HG03103 (cell line): ENCODE measurements at regions not wholly inside any gene's neighbourhood (a gene's known extent, or its start where the extent isn't known, plus 50 kb on each side); places are given as distances from the start of the nearest gene placed in this dataset.

Experiments used
- ATAC-seq: cut with Tn5 transposase; IDR thresholded peaks from one replicate; pipeline ENCODE4 v1.9.1; 2021; ENCODE audit warnings: low read depth; ENCODE audit not compliant: unreplicated experiment

DNA sequence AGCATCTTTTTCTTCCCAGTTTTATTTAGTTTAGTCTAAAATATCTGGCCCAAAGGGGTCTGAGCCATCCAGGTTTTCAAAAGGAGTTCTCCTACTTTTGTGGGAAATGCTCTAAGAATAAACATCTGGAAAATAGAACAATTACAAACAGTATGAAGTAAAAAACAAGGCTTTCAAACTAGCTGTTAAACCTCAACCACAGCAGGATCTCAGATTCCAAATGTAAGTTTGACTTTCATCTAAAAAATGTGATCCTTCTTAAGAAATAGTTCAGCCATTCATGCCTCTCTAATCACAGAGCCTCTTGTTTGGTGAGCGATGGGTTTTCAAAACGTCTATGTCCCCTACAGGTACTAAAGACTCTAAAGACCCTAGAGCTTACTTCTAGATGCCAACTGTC is 413.5 kb downstream of the DUSP10 start:
- ATAC-seq, result no peak

- ATAC-seq, result no peak
Observed at GRCh38 chr1:221331273-221332183, 410.4 kb downstream of the DUSP10 start.

DNA sequence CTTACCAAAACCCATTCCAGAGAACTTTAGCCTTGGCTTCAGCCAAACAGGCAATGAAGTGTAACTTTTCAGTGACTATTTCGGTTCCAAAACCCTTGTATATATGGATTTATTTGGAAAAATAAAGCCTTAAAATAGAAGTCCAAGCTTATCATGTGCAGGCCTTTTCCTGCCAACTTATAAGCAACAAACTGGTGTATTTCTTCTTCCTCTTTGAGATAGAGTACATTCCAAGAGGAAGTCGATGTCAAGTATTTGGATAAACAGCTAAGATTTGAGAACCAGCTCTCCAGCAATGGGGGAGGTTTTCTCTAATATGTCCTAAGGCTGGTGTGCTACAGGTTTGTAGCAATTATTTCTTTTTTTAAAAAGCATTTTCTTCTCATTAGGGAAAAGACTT is 407.8 kb downstream of the DUSP10 start:
- ATAC-seq, result no peak

- no peak for ATAC-seq
Observed at GRCh38 chr1:221335161-221336101, 406.5 kb downstream of the DUSP10 start.

- no peak for ATAC-seq
Observed at GRCh38 chr1:221336126-221336525, 405.8 kb downstream of the DUSP10 start.

GRCh38 chr1:221337106-221337505 is 404.8 kb downstream of the DUSP10 start:
- ATAC-seq, result no peak

GRCh38 chr1:221343136-221343535 is 398.8 kb downstream of the DUSP10 start:
- no peak for ATAC-seq

- ATAC-seq, result no peak
Observed at GRCh38 chr1:221343607-221344006, 398.3 kb downstream of the DUSP10 start.

DNA sequence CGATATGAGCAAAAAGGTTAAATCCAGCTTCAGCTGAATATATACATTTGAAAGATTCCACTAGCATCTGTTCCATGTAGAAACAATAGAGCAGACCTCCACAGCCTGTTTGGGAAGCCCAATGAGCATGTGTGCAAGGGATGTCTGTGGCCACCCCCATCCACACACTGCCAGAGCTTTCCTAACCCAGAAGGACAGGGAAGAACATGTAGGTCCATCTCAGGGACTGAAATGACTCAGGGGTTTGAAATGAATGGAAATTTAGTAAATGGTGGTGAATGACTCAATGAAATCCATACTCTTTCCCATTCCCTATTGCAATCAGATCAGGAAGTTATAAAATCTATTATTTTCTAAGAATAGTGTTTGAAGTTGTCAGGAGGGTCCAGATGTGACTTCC is 397.2 kb downstream of the DUSP10 start:
- ATAC-seq, result no peak

- no peak for ATAC-seq
Observed at GRCh38 chr1:221347706-221348105, 394.2 kb downstream of the DUSP10 start.

DNA sequence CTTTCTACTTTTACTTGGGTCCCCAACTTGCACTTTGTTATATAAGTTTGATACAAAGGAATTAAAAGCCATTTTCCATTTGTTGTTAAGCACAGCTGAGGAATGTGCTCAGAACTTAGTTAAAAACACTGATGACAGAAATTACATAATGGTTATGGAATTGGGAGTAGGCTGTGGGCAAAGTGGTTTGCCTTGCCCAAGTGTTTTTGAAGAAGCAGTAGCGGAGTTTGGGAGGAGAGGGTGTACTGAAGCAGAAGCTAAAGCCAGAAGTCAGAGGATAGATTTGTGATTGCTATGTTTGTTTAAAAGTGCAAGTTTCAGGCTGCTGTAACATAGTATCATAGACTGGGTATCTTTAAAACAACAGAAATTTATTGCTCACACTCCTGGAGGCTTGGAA is 391.8 kb downstream of the DUSP10 start:
- ATAC-seq, result no peak

GRCh38 chr1:221356693-221357092 is 385.2 kb downstream of the DUSP10 start:
- ATAC-seq, result no peak

GRCh38 chr1:221363039-221363438 is 378.9 kb downstream of the DUSP10 start:
- no peak for ATAC-seq

GRCh38 chr1:221366495-221367110 is 375.3 kb downstream of the DUSP10 start:
- no peak for ATAC-seq

DNA sequence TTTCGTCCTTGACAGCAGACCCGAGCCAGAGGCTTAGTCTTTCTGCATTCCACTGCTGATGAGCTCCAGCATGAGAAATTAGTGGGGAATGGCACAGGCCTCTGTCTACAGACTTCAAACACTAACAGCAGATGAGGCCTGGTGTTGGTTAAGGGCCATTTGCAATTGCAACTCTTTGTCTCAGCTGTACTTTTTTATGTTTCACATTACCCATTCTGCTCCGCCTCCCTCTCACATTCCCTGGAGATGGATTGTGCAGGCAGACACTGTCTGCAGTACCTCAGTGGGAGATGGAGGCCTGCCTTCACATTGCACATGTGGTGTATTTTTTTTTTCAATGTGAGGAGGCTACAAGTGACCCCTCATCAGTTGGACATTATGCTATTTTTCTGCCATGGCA is 370.2 kb downstream of the DUSP10 start:
- ATAC-seq, result no peak

- no peak for ATAC-seq
Observed at GRCh38 chr1:221373795-221374194, 368.1 kb downstream of the DUSP10 start.

GRCh38 chr1:221376286-221376685 is 365.6 kb downstream of the DUSP10 start:
- no peak for ATAC-seq

DNA sequence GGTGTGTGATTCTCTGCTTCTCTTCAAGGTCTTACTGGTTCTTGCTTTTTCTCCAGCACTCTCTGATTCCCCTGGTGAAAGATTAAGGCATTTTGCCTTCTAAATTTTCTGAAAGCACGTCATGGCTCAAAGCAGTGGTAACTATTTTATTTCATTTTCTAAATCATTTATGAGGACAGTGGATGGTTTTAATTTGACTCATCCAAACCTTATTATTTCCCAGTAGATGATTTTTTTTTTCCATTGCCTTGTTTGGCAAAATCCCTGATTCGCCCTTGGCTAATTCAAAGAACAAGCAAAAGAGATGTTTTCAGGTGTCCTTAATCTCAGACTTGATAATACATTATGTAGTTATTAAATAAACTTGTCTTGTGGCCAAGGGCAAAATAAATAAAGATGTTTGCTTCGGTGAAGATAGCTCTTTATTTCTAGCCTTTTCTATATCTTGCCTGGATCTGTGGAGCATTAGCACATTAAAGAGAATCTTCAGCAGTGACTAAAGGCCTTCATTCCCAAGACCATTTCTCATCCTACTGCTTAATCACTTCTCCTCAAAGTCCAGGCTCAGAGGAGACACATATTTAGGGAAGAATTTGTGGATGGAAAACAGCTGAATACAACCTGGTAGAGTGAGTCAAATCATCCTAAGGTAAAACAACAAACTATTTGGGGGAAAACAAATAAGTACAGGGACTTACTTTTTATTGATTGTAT is 359.8 kb downstream of the DUSP10 start:
- no peak for ATAC-seq

- no peak for ATAC-seq
Observed at GRCh38 chr1:221392453-221392852, 349.4 kb downstream of the DUSP10 start.

DNA sequence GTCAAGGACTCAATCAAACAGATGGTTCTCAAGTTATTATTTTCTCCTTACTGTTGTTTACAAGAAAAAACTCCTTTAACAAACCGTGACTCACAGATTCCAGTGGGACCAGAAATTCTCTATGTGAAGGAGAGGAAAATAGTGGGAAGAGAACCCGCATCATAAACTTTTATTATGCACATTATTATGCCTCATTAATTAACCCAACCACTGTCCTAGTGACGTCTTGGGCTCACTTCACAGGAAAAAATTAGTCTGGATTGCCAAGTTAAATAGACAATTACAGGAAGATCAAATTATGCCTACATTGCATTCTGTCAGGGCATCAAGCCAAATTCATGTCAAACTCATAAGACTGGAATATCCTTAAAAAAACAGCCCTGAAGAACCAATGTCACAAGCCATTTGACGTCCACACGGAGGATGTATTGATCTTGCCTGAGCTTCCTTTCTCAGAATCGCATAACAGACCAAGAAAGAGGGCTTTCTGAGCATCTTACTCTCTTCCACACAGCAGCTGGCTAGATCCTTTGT is 347.8 kb downstream of the DUSP10 start:
- no peak for ATAC-seq
